GM18867 (cell line): ENCODE measurements at regions not wholly inside any gene's neighbourhood (a gene's known extent, or its start where the extent isn't known, plus 50 kb on each side); places are given as distances from the start of the nearest gene placed in this dataset.
A peak's percentile ranks its signal among the peaks of the same experiment; 100 is the strongest.

Experiments used
- ATAC-seq: cut with Tn5 transposase; IDR thresholded peaks from one replicate; pipeline ENCODE4 v1.9.1; 2021; ENCODE audit warnings: mild to moderate bottlenecking, moderate library complexity; ENCODE audit not compliant: unreplicated experiment

GRCh38 chr14:65308536-65308935, 104.0 kb upstream of the FUT8 start:
- ATAC-seq = no peak

- no peak for ATAC-seq
Measured at GRCh38 chr14:65310568-65310967, 102.0 kb upstream of the FUT8 start.

GRCh38 chr14:65312859-65313258, 99.7 kb upstream of the FUT8 start:
- no peak for ATAC-seq

GRCh38 chr14:65318636-65319506, 93.7 kb upstream of the FUT8 start:
- ATAC-seq = peak; percentile 55

GRCh38 chr14:65320661-65321308, 91.7 kb upstream of the FUT8 start:
- ATAC-seq = peak; percentile 18

- ATAC-seq = peak; percentile 48
Measured at GRCh38 chr14:65321370-65321875, 91.1 kb upstream of the FUT8 start.

- no peak for ATAC-seq
Measured at GRCh38 chr14:65329481-65329880, 83.0 kb upstream of the FUT8 start.

- ATAC-seq = no peak
Measured at GRCh38 chr14:65329911-65330310, 82.6 kb upstream of the FUT8 start.

- ATAC-seq = no peak
Measured at GRCh38 chr14:65330416-65330815, 82.1 kb upstream of the FUT8 start.

GRCh38 chr14:65331652-65332051, 80.9 kb upstream of the FUT8 start:
- no peak for ATAC-seq

- no peak for ATAC-seq
Measured at GRCh38 chr14:65332141-65332871, 80.2 kb upstream of the FUT8 start.

GRCh38 chr14:65333943-65334687, 78.4 kb upstream of the FUT8 start:
- no peak for ATAC-seq

GRCh38 chr14:65334765-65335410, 77.6 kb upstream of the FUT8 start:
- ATAC-seq = no peak

GRCh38 chr14:65335411-65335947, 77.1 kb upstream of the FUT8 start:
- no peak for ATAC-seq

GRCh38 chr14:65336191-65336591, 76.3 kb upstream of the FUT8 start:
- ATAC-seq = no peak

GRCh38 chr14:65339866-65340265, 72.7 kb upstream of the FUT8 start:
- no peak for ATAC-seq

GRCh38 chr14:65344011-65344410, 68.5 kb upstream of the FUT8 start:
- no peak for ATAC-seq

GRCh38 chr14:65345266-65345665, 67.3 kb upstream of the FUT8 start:
- ATAC-seq = no peak

GRCh38 chr14:65346474-65346873, 66.1 kb upstream of the FUT8 start:
- no peak for ATAC-seq

GRCh38 chr14:65346895-65347294, 65.6 kb upstream of the FUT8 start:
- no peak for ATAC-seq
